HG03442 (cell line): ENCODE measurements at regions not wholly inside any gene's neighbourhood (a gene's known extent, or its start where the extent isn't known, plus 50 kb on each side); places are given as distances from the start of the nearest gene placed in this dataset.

Experiments
- ATAC-seq: cut with Tn5 transposase; IDR thresholded peaks from one replicate; pipeline ENCODE4 v1.9.1; 2021; ENCODE audit warnings: mild to moderate bottlenecking, moderate library complexity; ENCODE audit not compliant: unreplicated experiment

GRCh38 chr18:73653827-73654226, 493.8 kb downstream of the FBXO15 start:
- ATAC-seq = no peak

GRCh38 chr18:73653251-73653650, 494.4 kb downstream of the FBXO15 start:
- ATAC-seq = no peak

- no peak for ATAC-seq
These were observed 500.2 kb downstream of the FBXO15 start for GRCh38 chr18:73647391-73647790.

GRCh38 chr18:73646772-73647171, 500.9 kb downstream of the FBXO15 start:
- ATAC-seq = no peak

GRCh38 chr18:73646196-73646595, 501.4 kb downstream of the FBXO15 start:
- ATAC-seq = no peak

GRCh38 chr18:73645160-73645715, 502.4 kb downstream of the FBXO15 start:
- no peak for ATAC-seq

GRCh38 chr18:73639788-73640187, 507.8 kb downstream of the FBXO15 start:
- ATAC-seq = no peak

- no peak for ATAC-seq
These were observed 508.9 kb downstream of the FBXO15 start for GRCh38 chr18:73638709-73639108.

- ATAC-seq = no peak
These were observed 511.3 kb downstream of the FBXO15 start for GRCh38 chr18:73636355-73636754.

GRCh38 chr18:73626859-73627258, 520.8 kb downstream of the FBXO15 start:
- no peak for ATAC-seq

GRCh38 chr18:73626221-73626620, 521.4 kb downstream of the FBXO15 start:
- ATAC-seq = no peak

- no peak for ATAC-seq
These were observed 526.5 kb downstream of the FBXO15 start for GRCh38 chr18:73621091-73621490.

GRCh38 chr18:73617981-73618380, 529.7 kb downstream of the FBXO15 start:
- ATAC-seq = no peak

- no peak for ATAC-seq
These were observed 532.1 kb downstream of the FBXO15 start for GRCh38 chr18:73615506-73615905.

- no peak for ATAC-seq
These were observed 532.8 kb downstream of the FBXO15 start for GRCh38 chr18:73614812-73615211.

GRCh38 chr18:73613706-73614340, 533.8 kb downstream of the FBXO15 start:
- no peak for ATAC-seq

GRCh38 chr18:73597832-73598615, 549.6 kb downstream of the FBXO15 start:
- no peak for ATAC-seq

- ATAC-seq = no peak
These were observed 552.9 kb downstream of the FBXO15 start for GRCh38 chr18:73594749-73595148.

GRCh38 chr18:73593207-73593606, 554.4 kb downstream of the FBXO15 start:
- ATAC-seq = no peak

GRCh38 chr18:73590950-73591349, 556.7 kb downstream of the FBXO15 start:
- ATAC-seq = no peak

GRCh38 chr18:73579698-73580097, 567.9 kb downstream of the FBXO15 start:
- ATAC-seq = no peak

- ATAC-seq = no peak
These were observed 570.3 kb downstream of the FBXO15 start for GRCh38 chr18:73577365-73577764.
